ENCODE measurements at regions not wholly inside any gene's neighbourhood (a gene's known extent, or its start where the extent isn't known, plus 50 kb on each side); places are given as distances from the start of the nearest gene placed in this dataset.

- peaks cover 4% of the 10 kb centered on the region for H3K4me1 ChIP-seq (ENCODE audit: control insufficient read depth, insufficient read depth, low read length)
- no peak overlapping the region for H3K4me3 ChIP-seq (ENCODE audit: low read length)
- H3K27me3 ChIP-seq (ENCODE audit: control insufficient read depth, insufficient read depth, low read length): no peaks in the 10 kb centered on the region
- H3K9ac ChIP-seq (ENCODE audit: low read length): no peak overlapping the region
- H3K36me3 ChIP-seq (ENCODE audit: control insufficient read depth, insufficient read depth, low read length): no peaks in the 10 kb centered on the region
- H3K9me3 ChIP-seq (ENCODE audit: control insufficient read depth, low read length): no peaks in the 10 kb centered on the region
These were observed 66.1 kb upstream of the SMOX start for GRCh38 chr20:4082406-4083097.

GRCh38 chr20:4081421-4081820 lies 66.1 kb upstream of the RNF24 start:
- H3K27me3 ChIP-seq (ENCODE audit: control insufficient read depth, insufficient read depth, low read length): no peaks in the 10 kb centered on the region
- no peaks in the 10 kb centered on the region for H3K9me3 ChIP-seq (ENCODE audit: control insufficient read depth, low read length)
- no peaks in the 10 kb centered on the region for H3K36me3 ChIP-seq (ENCODE audit: control insufficient read depth, insufficient read depth, low read length)
- no peak overlapping the region for H3K9ac ChIP-seq (ENCODE audit: low read length)
- H3K4me3 ChIP-seq (ENCODE audit: low read length): no peak overlapping the region
- H3K4me1 ChIP-seq (ENCODE audit: control insufficient read depth, insufficient read depth, low read length): peaks cover 4% of the 10 kb centered on the region

GRCh38 chr20:4076671-4077070 lies 61.3 kb upstream of the RNF24 start:
- Histone ChIP-seq H3K4me1 (ENCODE audit: control insufficient read depth, insufficient read depth, low read length) (no peaks in the 10 kb centered on the region), H3K9me3 (ENCODE audit: control insufficient read depth, low read length) (no peaks in the 10 kb centered on the region), H3K9ac (ENCODE audit: low read length) (no peak overlapping the region), H3K27me3 (ENCODE audit: control insufficient read depth, insufficient read depth, low read length) (no peaks in the 10 kb centered on the region), H3K4me3 (ENCODE audit: low read length) (no peak overlapping the region), H3K36me3 (ENCODE audit: control insufficient read depth, insufficient read depth, low read length) (no peaks in the 10 kb centered on the region)

- H3K9me3 ChIP-seq (ENCODE audit: control insufficient read depth, low read length): no peaks in the 10 kb centered on the region
- H3K36me3 ChIP-seq (ENCODE audit: control insufficient read depth, insufficient read depth, low read length): no peaks in the 10 kb centered on the region
- no peaks in the 10 kb centered on the region for H3K4me1 ChIP-seq (ENCODE audit: control insufficient read depth, insufficient read depth, low read length)
- H3K9ac ChIP-seq (ENCODE audit: low read length): no peak overlapping the region
- H3K4me3 ChIP-seq (ENCODE audit: low read length): no peak overlapping the region
- H3K27me3 ChIP-seq (ENCODE audit: control insufficient read depth, insufficient read depth, low read length): no peaks in the 10 kb centered on the region
These were observed 60.7 kb upstream of the RNF24 start for GRCh38 chr20:4076033-4076432.

GRCh38 chr20:4074877-4075455 lies 59.6 kb upstream of the RNF24 start:
- Histone ChIP-seq H3K4me1 (ENCODE audit: control insufficient read depth, insufficient read depth, low read length) (peaks cover 4% of the 10 kb centered on the region), H3K9ac (ENCODE audit: low read length) (no peak overlapping the region), H3K4me3 (ENCODE audit: low read length) (no peak overlapping the region), H3K9me3 (ENCODE audit: control insufficient read depth, low read length) (no peaks in the 10 kb centered on the region), H3K36me3 (ENCODE audit: control insufficient read depth, insufficient read depth, low read length) (no peaks in the 10 kb centered on the region), H3K27me3 (ENCODE audit: control insufficient read depth, insufficient read depth, low read length) (no peaks in the 10 kb centered on the region)

GRCh38 chr20:4073852-4074741 lies 58.7 kb upstream of the RNF24 start:
- Histone ChIP-seq H3K4me3 (ENCODE audit: low read length) (no peak overlapping the region), H3K36me3 (ENCODE audit: control insufficient read depth, insufficient read depth, low read length) (no peaks in the 10 kb centered on the region), H3K9ac (ENCODE audit: low read length) (no peak overlapping the region), H3K9me3 (ENCODE audit: control insufficient read depth, low read length) (no peaks in the 10 kb centered on the region), H3K4me1 (ENCODE audit: control insufficient read depth, insufficient read depth, low read length) (peaks cover 12% of the 10 kb centered on the region), H3K27me3 (ENCODE audit: control insufficient read depth, insufficient read depth, low read length) (no peaks in the 10 kb centered on the region)

GRCh38 chr20:4071178-4071693 lies 55.9 kb upstream of the RNF24 start:
- no peak overlapping the region for H3K4me3 ChIP-seq (ENCODE audit: low read length)
- H3K9me3 ChIP-seq (ENCODE audit: control insufficient read depth, low read length): no peaks in the 10 kb centered on the region
- no peak overlapping the region for H3K9ac ChIP-seq (ENCODE audit: low read length)
- H3K27me3 ChIP-seq (ENCODE audit: control insufficient read depth, insufficient read depth, low read length): no peaks in the 10 kb centered on the region
- no peaks in the 10 kb centered on the region for H3K36me3 ChIP-seq (ENCODE audit: control insufficient read depth, insufficient read depth, low read length)
- H3K4me1 ChIP-seq (ENCODE audit: control insufficient read depth, insufficient read depth, low read length): peaks cover 31% of the 10 kb centered on the region

GRCh38 chr20:4070323-4071177 lies 55.2 kb upstream of the RNF24 start:
- peaks cover 31% of the 10 kb centered on the region for H3K4me1 ChIP-seq (ENCODE audit: control insufficient read depth, insufficient read depth, low read length)

GRCh38 chr20:4069751-4070150 lies 54.4 kb upstream of the RNF24 start:
- Histone ChIP-seq H3K9me3 (ENCODE audit: control insufficient read depth, low read length) (no peaks in the 10 kb centered on the region), H3K4me3 (ENCODE audit: low read length) (no peak overlapping the region), H3K27me3 (ENCODE audit: control insufficient read depth, insufficient read depth, low read length) (no peaks in the 10 kb centered on the region), H3K9ac (ENCODE audit: low read length) (no peak overlapping the region), H3K4me1 (ENCODE audit: control insufficient read depth, insufficient read depth, low read length) (peaks cover 36% of the 10 kb centered on the region), H3K36me3 (ENCODE audit: control insufficient read depth, insufficient read depth, low read length) (no peaks in the 10 kb centered on the region)

More at GRCh38 chr20:4070323-4071177, 55.2 kb upstream of the RNF24 start:
- Histone ChIP-seq H3K27me3 (ENCODE audit: control insufficient read depth, insufficient read depth, low read length) (no peaks in the 10 kb centered on the region), H3K9me3 (ENCODE audit: control insufficient read depth, low read length) (no peaks in the 10 kb centered on the region), H3K4me3 (ENCODE audit: low read length) (no peak overlapping the region), H3K36me3 (ENCODE audit: control insufficient read depth, insufficient read depth, low read length) (no peaks in the 10 kb centered on the region), H3K9ac (ENCODE audit: low read length) (no peak overlapping the region)

GRCh38 chr20:4068708-4069107 lies 53.4 kb upstream of the RNF24 start:
- Histone ChIP-seq H3K4me3 (ENCODE audit: low read length) (no peak overlapping the region), H3K4me1 (ENCODE audit: control insufficient read depth, insufficient read depth, low read length) (peaks cover 47% of the 10 kb centered on the region), H3K27me3 (ENCODE audit: control insufficient read depth, insufficient read depth, low read length) (no peaks in the 10 kb centered on the region), H3K36me3 (ENCODE audit: control insufficient read depth, insufficient read depth, low read length) (no peaks in the 10 kb centered on the region), H3K9me3 (ENCODE audit: control insufficient read depth, low read length) (no peaks in the 10 kb centered on the region), H3K9ac (ENCODE audit: low read length) (no peak overlapping the region)

- Histone ChIP-seq H3K36me3 (ENCODE audit: control insufficient read depth, insufficient read depth, low read length) (no peaks in the 10 kb centered on the region), H3K9me3 (ENCODE audit: control insufficient read depth, low read length) (no peaks in the 10 kb centered on the region), H3K27me3 (ENCODE audit: control insufficient read depth, insufficient read depth, low read length) (no peaks in the 10 kb centered on the region), H3K4me3 (ENCODE audit: low read length) (no peak overlapping the region), H3K9ac (ENCODE audit: low read length) (no peak overlapping the region), H3K4me1 (ENCODE audit: control insufficient read depth, insufficient read depth, low read length) (peaks cover 50% of the 10 kb centered on the region)
These were observed 52.4 kb upstream of the RNF24 start for GRCh38 chr20:4067600-4068261.

All from mucosa of stomach (tissue), 1 donor.